GM21447 (cell line): ENCODE measurements at regions not wholly inside any gene's neighbourhood (a gene's known extent, or its start where the extent isn't known, plus 50 kb on each side); places are given as distances from the start of the nearest gene placed in this dataset.
"Not testable (repeated sequence)": the region's sequence is repeated elsewhere in the genome, so short reads cannot be mapped to it uniquely, and the experiment has no call there.

ENCODE experiments used
- ATAC-seq: cut with Tn5 transposase; IDR thresholded peaks from one replicate; pipeline ENCODE4 v1.9.1; 2021; ENCODE audit not compliant: unreplicated experiment

GRCh38 chr9:38195737-38196161, 126.7 kb upstream of the SHB start:
- ATAC-seq = no peak

GRCh38 chr9:38194870-38195269, 125.8 kb upstream of the SHB start:
- ATAC-seq = no peak

DNA sequence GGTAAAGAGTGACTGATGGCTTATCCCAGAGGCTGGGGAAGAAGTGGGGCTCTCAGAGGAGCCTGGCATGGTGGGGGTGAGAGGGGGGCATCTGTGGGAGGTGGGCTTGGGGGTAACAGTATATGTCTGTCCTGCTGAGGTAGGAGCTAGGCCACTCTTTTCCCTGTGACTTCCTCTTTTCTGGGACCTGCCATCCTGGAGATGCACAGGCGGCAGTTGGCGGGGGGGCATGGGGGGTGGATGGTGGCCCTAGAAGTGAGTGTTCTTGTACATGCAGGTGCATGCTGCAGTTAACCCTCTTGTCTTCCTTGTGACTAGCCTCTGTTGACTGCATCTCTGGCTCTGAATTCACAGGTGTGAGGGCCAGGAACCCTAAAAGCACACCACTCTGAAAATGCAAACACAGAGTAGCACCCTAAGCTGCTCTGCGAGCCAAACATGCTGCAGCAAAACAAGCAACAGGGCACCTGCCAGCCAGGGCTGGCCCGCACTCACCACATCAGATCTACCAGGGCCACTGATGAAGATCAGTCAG, 123.8 kb upstream of the SHB start:
- ATAC-seq = no peak

DNA sequence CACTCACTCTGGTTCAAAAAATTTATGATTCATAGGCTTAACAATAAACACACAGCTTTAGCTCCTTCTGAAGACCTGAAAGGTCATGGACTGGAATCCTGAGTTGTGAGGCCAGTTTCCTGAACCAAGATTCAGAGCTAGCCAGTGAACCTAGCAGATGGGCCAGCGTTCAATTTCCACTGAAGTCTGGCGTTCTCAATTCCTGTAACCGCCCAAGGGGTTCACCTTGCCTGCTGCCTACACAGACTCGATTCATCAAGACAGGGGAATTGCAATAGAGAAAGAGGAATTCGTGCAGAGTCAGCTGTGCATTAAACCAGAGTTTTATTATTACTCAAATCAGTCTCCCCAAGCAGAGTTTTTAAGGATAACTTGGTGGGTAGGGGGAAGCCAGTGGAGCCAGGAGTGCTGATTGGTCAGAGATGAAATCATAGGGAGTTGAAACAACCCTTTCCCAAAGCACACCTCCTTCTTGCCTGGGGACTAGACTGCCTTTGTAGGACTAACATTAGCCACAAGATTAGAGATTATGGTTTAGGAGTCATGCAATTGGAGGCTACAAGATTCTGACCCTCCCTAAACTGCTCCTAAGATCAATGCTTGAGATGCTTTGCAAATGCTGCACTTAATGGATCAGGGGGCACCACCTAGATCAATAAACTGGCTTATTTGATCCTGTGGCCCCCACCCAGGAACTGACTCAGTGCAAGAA, 117.5 kb upstream of the SHB start:
- no peak for ATAC-seq

DNA sequence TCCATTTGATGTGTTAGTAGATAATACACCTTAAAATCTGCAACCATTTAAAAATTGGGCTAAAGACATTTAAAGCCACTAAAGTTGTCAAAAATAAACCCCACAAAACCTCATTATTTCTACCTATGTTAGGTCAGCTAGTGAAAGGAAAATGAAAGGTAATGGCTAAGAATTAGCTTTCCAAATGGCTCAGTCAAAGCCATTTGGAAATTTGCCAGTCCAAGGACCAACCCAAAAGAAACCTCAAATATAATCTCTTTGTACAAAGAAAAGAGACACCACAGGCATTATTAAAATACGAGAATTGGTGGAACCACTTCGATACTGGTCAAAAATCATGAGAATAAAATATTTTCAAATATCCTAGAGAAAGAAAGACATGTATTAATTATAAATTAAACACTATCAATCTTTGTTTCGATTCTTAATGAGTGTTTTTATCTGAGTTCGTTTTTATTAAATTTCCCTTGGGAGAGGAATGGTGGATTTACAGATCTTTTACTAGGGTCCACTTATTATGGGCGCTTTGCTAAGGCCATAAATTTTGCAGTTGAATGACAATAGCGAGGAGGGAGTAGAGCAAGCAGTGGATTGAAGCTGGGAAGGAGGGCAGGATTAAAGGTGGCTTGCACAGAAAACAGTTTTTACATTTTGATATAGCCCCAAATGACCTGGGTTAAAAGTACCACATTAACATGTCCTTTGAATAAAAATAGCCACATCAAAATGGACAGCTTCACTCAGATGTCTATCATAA, 116.8 kb upstream of the SHB start:
- ATAC-seq = no peak

DNA sequence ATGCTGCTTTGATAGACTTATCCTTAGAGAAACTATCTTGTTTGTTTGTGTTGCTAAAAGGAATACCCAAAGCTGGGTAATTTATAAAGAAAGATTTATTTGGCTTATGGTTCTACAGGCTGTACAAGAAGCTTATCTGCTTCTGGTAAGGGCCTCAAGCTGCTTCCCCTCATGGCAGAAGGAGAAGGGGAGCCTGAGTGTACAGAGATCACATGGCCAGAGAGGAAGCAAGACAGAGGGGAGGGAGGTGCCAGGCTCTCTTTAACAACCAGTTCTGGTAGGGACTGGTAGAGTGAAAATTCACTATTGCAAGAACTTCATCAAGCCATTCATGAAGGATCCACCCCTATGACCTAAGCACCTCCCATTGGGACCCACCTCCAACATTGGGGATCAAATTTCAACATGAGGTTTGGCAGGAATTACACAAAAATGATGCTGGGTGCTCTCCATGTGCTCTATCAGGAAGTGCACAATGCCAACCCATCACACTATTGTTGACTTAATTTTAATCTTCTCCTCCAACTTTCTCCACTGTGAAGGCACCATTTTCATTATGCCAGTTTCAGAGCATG, 115.1 kb upstream of the SHB start:
- no peak for ATAC-seq

- no peak for ATAC-seq
Measured at GRCh38 chr9:38182321-38182720, 113.3 kb upstream of the SHB start.

- no peak for ATAC-seq
Measured at GRCh38 chr9:38181866-38182265, 112.8 kb upstream of the SHB start.

DNA sequence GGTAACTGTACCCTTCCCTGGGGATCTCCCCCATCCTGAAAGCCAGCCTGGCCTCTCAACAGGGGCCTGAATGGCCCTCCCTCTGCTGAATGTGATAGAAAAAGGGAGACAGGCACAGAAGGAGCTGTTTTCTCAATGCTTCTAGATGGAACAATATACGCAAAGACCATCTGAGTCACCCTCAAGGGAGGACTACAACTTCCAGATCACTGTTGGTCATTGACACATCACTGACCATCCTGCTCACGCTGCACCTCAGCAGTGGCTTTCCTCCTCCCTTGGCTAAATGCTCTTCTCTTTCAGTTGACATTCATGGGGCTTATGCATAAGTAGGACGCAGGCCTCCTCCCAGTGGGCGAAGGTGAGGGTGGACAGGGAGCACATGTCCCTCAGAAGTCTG, 112.2 kb upstream of the SHB start:
- no peak for ATAC-seq

- no peak for ATAC-seq
Measured at GRCh38 chr9:38180656-38181055, 111.6 kb upstream of the SHB start.

DNA sequence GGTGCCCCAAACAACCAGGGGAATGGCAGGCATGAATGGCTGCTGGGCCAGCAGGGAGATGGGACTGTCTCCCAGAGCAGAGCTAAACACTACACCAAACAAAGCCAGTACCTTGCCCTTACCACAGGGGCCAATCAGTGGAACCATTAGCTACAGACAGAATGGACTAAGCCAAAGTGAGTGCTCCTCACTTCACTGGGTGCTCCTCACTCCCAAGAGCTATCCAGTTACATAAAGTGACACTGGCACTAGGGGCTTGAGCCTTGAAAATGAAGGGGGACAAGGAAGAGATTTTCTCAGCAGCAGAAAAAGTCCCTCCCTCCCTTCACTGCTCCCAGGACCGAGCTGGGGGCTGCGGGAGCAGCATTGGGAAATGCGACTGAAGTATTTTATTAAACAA, 110.9 kb upstream of the SHB start:
- ATAC-seq = no peak

GRCh38 chr9:38178237-38178636, 109.2 kb upstream of the SHB start:
- ATAC-seq = no peak

GRCh38 chr9:38177680-38178079, 108.7 kb upstream of the SHB start:
- ATAC-seq = no peak

DNA sequence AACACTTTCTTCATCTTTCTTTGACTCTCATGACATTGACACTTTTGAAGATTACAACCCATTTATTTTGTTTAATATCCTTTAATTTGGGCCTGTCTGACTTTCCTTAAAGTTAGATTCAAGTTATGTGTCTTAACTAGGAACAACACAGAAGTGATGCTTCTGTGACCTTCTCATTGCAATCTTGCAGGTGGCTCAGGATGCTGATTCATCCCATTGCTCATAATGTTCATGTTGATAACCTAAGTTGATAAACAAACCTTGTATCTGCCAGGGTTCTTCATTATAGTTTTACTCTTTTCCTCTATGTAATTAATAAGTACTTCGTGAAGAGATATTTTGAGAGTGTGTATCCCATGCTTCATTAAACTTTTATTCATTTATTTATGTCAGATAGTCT, 107.2 kb upstream of the SHB start:
- ATAC-seq = no peak

DNA sequence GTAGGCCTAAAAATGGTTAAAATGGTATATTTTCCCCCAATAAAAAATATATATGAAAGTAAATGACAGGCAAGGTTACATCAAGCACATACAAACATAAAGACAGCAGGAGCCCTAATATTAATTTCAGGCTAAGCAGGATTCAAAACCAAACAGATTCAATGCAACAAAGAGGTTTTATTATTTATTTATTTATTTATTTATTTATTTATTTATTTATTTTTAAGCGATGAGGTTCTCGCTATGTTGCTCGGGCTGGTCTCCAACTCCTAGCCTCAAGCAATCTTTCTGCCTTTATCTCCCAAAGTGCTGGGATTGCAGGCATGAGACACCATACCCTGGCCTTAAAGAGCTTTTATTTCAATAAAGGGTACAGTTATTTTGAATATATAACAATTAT, 106.4 kb upstream of the SHB start:
- no peak for ATAC-seq

DNA sequence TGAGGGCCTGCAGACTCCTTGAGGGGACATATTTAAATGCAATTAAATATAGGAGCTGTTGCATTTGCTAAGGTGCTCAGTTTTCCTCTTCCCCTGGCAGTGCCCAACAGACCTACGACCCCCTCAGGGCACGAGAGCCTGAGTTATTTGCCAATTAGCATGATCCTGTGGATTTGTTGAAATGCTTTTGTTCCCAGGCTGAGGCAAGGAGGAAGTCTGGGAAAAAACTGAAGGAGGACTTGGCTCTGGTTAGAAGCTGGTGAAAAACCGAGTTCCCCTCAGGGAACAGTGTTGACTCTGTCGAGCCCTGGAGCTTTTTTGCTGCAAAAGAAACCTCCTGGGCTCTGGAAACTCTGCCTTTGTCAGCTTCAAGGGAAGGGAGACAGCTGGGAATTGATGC, 103.6 kb upstream of the SHB start:
- ATAC-seq = no peak

GRCh38 chr9:38171926-38172325, 102.9 kb upstream of the SHB start:
- ATAC-seq = no peak

DNA sequence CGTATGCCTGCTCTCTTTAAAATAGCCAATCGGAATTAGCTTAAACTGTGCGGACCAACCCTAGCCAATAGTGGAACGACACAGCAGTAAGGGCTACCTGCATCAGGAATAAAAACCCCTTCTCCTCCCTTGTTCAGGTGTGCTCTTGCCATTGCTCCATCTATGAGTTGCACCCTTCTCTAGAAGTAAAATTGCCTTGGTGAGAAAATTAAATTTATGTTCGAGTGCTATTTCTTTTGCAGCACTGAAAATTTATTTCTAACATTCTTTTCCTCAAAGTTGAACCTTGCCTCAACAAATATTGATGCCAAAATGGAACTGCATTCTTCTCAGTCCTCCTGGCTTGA, 102.5 kb upstream of the SHB start:
- ATAC-seq = no peak

- ATAC-seq = not testable (repeated sequence)
Measured at GRCh38 chr9:38170763-38171537, 101.9 kb upstream of the SHB start.

DNA sequence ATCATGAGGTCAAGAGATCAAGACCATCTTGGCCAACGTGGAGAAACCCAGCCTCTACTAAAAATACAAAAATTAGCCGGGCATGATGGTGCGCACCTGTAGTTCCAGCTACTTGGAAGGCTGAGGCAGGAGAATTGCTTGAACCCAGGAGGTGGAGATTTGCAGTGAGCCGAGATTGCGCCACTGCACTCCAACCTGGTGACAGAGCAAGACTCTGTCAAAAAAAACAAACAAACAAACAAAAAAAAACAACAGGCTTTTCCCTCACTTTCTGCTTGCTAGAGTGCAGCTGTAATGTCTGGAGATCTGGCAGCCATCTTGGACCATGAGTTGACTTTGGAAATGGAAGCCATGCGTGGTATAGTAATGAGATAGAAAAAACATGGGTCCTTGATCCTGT, 101.1 kb upstream of the SHB start:
- ATAC-seq = not testable (repeated sequence)

GRCh38 chr9:38166501-38166900, 97.5 kb upstream of the SHB start:
- ATAC-seq = no peak
